ENCODE measurements at regions not wholly inside any gene's neighbourhood (a gene's known extent, or its start where the extent isn't known, plus 50 kb on each side); places are given as distances from the start of the nearest gene placed in this dataset.

GRCh38 chr7:43034535-43035002 lies 77.9 kb upstream of the HECW1 start:
- TF ChIP-seq, protein P1, sequence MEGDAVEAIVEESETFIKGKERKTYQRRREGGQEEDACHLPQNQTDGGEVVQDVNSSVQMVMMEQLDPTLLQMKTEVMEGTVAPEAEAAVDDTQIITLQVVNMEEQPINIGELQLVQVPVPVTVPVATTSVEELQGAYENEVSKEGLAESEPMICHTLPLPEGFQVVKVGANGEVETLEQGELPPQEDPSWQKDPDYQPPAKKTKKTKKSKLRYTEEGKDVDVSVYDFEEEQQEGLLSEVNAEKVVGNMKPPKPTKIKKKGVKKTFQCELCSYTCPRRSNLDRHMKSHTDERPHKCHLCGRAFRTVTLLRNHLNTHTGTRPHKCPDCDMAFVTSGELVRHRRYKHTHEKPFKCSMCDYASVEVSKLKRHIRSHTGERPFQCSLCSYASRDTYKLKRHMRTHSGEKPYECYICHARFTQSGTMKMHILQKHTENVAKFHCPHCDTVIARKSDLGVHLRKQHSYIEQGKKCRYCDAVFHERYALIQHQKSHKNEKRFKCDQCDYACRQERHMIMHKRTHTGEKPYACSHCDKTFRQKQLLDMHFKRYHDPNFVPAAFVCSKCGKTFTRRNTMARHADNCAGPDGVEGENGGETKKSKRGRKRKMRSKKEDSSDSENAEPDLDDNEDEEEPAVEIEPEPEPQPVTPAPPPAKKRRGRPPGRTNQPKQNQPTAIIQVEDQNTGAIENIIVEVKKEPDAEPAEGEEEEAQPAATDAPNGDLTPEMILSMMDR (IDR thresholded peaks at IDR 0.05): no peak
- TF ChIP-seq FOSL2 (IDR thresholded peaks at IDR 0.05; ENCODE audit: borderline replicate concordance, low read depth) (no peak), GATA2 (CRISPR knock-in tag; IDR thresholded peaks at IDR 0.05) (no peak), EP300 (IDR thresholded peaks at IDR 0.05; ENCODE audit: borderline replicate concordance in 1 of 2, low read depth in 1 of 2, low read length in 1 of 2) (no peak)
